HG02623 (cell line): ENCODE measurements at regions not wholly inside any gene's neighbourhood (a gene's known extent, or its start where the extent isn't known, plus 50 kb on each side); places are given as distances from the start of the nearest gene placed in this dataset.
"Not testable (repeated sequence)": the region's sequence is repeated elsewhere in the genome, so short reads cannot be mapped to it uniquely, and the experiment has no call there.

Experiments used
- ATAC-seq: cut with Tn5 transposase; IDR thresholded peaks from one replicate; pipeline ENCODE4 v1.9.1; 2021; ENCODE audit warnings: moderate library complexity; ENCODE audit not compliant: unreplicated experiment

- ATAC-seq, result not testable (repeated sequence)
Observed at GRCh38 chr16:29186306-29187220, 201.7 kb downstream of the LAT start.

GRCh38 chr16:29185872-29186271, 201.0 kb downstream of the LAT start:
- ATAC-seq, result not testable (repeated sequence)

GRCh38 chr16:29184738-29185438, 200.0 kb downstream of the LAT start:
- not testable (repeated sequence) for ATAC-seq

- not testable (repeated sequence) for ATAC-seq
Observed at GRCh38 chr16:29182940-29183868, 198.4 kb downstream of the LAT start.

- ATAC-seq, result no peak
Observed at GRCh38 chr16:29182501-29182900, 197.6 kb downstream of the LAT start.

- ATAC-seq, result not testable (repeated sequence)
Observed at GRCh38 chr16:29181921-29182411, 197.1 kb downstream of the LAT start.

- ATAC-seq, result not testable (repeated sequence)
Observed at GRCh38 chr16:29181254-29181780, 196.5 kb downstream of the LAT start.

GRCh38 chr16:29180206-29180600, 195.4 kb downstream of the LAT start:
- not testable (repeated sequence) for ATAC-seq

- ATAC-seq, result not testable (repeated sequence)
Observed at GRCh38 chr16:29179401-29180205, 194.8 kb downstream of the LAT start.

GRCh38 chr16:29177888-29178726, 193.3 kb downstream of the LAT start:
- not testable (repeated sequence) for ATAC-seq

GRCh38 chr16:29177203-29177887, 192.5 kb downstream of the LAT start:
- not testable (repeated sequence) for ATAC-seq

GRCh38 chr16:29176822-29177202, 192.0 kb downstream of the LAT start:
- ATAC-seq, result not testable (repeated sequence)

- ATAC-seq, result not testable (repeated sequence)
Observed at GRCh38 chr16:29176154-29176470, 191.3 kb downstream of the LAT start.

- ATAC-seq, result not testable (repeated sequence)
Observed at GRCh38 chr16:29175411-29176153, 190.7 kb downstream of the LAT start.

- ATAC-seq, result not testable (repeated sequence)
Observed at GRCh38 chr16:29173371-29174305, 188.8 kb downstream of the LAT start.

- ATAC-seq, result not testable (repeated sequence)
Observed at GRCh38 chr16:29172098-29172724, 187.4 kb downstream of the LAT start.
